Glutamatergic neuron (in vitro differentiated cells): ENCODE measurements at regions not wholly inside any gene's neighbourhood (a gene's known extent, or its start where the extent isn't known, plus 50 kb on each side); places are given as distances from the start of the nearest gene placed in this dataset.
"Not testable (repeated sequence)": the region's sequence is repeated elsewhere in the genome, so short reads cannot be mapped to it uniquely, and the experiment has no call there.

Experiments
- DNase-seq: peaks from one replicate; pipeline ENCODE4 v3.0.0; 2022
- H3K27ac Mint-ChIP-seq: one replicate; pipeline ENCODE4 v1.8.0; 2020; ENCODE audit warnings: mild to moderate bottlenecking, mixed read lengths, inconsistent platforms; ENCODE audit not compliant: unreplicated experiment
- H3K27me3 Mint-ChIP-seq: one replicate; pipeline ENCODE4 v1.8.0; 2020; ENCODE audit warnings: mild to moderate bottlenecking, moderate library complexity, mixed read lengths, inconsistent platforms; ENCODE audit not compliant: unreplicated experiment
- H3K36me3 Mint-ChIP-seq: one replicate; pipeline ENCODE4 v1.8.0; 2020; ENCODE audit warnings: mild to moderate bottlenecking, mixed read lengths, inconsistent platforms; ENCODE audit not compliant: unreplicated experiment
- H3K4me1 Mint-ChIP-seq: one replicate; pipeline ENCODE4 v1.8.0; 2020; ENCODE audit warnings: mild to moderate bottlenecking, low read depth, mixed read lengths, inconsistent platforms; ENCODE audit not compliant: unreplicated experiment
- H3K4me3 Mint-ChIP-seq: one replicate; pipeline ENCODE4 v1.8.0; 2020; ENCODE audit warnings: mild to moderate bottlenecking, mixed read lengths, inconsistent platforms; ENCODE audit not compliant: unreplicated experiment
- H3K9me3 Mint-ChIP-seq: one replicate; pipeline ENCODE4 v1.8.0; 2020; ENCODE audit warnings: mild to moderate bottlenecking, moderate library complexity, mixed read lengths, inconsistent platforms; ENCODE audit not compliant: unreplicated experiment
- TF ChIP-seq, protein P1 (sequence below): fragments of 200-600 bp; sonication (generic); IDR thresholded peaks from one replicate; pipeline ENCODE4 v1.5.0; 2021; ENCODE audit not compliant: partially characterized antibody, unreplicated experiment

DNA sequence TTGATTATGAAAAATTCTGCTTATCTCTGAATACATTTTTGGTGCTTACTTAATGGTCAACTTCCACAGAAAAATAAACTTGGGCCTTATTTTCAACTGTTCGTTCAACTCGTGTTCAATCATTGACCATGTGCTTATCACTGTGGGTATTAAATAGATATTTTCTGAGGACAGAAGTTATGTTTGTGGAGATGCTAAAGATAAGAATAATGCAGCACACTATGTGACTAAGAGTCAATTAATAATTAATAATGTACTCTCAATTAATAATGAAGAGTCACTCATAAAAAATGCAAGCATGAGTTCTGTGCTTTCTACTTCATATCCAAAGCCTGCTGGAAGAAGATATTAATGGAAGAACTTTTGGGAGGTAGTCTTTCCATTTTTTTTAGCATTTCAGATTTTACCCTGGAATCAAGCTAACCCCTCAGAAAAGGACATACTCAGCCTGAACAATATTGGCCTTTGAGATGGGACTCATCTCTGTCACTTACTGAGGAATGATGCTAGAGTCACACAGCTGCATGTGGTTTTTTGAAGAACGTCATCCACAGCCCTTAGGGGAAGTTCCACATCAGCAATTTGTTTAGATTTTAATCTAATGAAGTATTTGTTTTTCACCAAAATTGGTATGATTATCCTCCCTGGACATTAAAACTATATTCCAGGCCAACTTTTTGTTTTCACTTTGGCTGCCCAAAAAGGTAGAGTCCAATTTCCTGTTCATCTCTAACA is 191.9 kb upstream of the CRIM1 start:
- Mint-ChIP-seq H3K36me3 (no peaks in the 10 kb centered on the region), H3K9me3 (peaks cover 1% of the 10 kb centered on the region), H3K27me3 (no peaks in the 10 kb centered on the region), H3K27ac (no peak overlapping the region), H3K4me3 (no peak overlapping the region), H3K4me1 (peaks cover 7% of the 10 kb centered on the region)
- no peak for DNase-seq
- TF ChIP-seq, protein P1, sequence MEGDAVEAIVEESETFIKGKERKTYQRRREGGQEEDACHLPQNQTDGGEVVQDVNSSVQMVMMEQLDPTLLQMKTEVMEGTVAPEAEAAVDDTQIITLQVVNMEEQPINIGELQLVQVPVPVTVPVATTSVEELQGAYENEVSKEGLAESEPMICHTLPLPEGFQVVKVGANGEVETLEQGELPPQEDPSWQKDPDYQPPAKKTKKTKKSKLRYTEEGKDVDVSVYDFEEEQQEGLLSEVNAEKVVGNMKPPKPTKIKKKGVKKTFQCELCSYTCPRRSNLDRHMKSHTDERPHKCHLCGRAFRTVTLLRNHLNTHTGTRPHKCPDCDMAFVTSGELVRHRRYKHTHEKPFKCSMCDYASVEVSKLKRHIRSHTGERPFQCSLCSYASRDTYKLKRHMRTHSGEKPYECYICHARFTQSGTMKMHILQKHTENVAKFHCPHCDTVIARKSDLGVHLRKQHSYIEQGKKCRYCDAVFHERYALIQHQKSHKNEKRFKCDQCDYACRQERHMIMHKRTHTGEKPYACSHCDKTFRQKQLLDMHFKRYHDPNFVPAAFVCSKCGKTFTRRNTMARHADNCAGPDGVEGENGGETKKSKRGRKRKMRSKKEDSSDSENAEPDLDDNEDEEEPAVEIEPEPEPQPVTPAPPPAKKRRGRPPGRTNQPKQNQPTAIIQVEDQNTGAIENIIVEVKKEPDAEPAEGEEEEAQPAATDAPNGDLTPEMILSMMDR = no peak

DNA sequence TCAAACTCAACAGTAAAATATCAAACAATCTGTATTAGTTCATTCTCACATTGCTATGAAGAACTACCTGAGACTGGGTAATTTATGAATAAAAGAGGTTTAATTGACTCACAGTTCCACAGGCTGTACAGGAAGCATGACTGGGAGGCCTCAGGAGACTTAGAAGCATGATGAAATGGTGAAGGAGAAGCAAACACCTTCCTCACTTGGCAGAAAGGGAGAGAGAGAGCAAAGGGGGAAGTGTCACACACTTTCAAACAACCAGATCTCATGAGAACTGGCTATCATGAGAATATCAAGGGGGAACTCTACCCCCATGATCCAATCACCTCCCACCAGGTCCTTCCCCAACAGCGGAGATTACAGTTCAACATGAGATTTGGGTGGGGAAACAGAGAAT is 198.5 kb upstream of the CRIM1 start:
- DNase-seq, H3K27me3 Mint-ChIP-seq, H3K27ac Mint-ChIP-seq, H3K36me3 Mint-ChIP-seq, H3K4me3 Mint-ChIP-seq, H3K9me3 Mint-ChIP-seq, H3K4me1 Mint-ChIP-seq: not testable (repeated sequence)

- Mint-ChIP-seq H3K27me3 (no peaks in the 10 kb centered on the region), H3K4me3 (no peak overlapping the region), H3K9me3 (no peaks in the 10 kb centered on the region), H3K36me3 (no peaks in the 10 kb centered on the region), H3K27ac (no peak overlapping the region), H3K4me1 (peaks cover 3% of the 10 kb centered on the region)
- TF ChIP-seq, protein P1 = no peak
- DNase-seq = no peak
Measured at GRCh38 chr2:36147670-36148390, 207.7 kb upstream of the CRIM1 start.

GRCh38 chr2:36146765-36147164 is 208.8 kb upstream of the CRIM1 start:
- TF ChIP-seq, protein P1 = no peak
- Mint-ChIP-seq H3K4me1 (peaks cover 3% of the 10 kb centered on the region), H3K4me3 (no peak overlapping the region), H3K9me3 (no peaks in the 10 kb centered on the region), H3K27me3 (no peaks in the 10 kb centered on the region), H3K36me3 (no peaks in the 10 kb centered on the region), H3K27ac (no peak overlapping the region)
- no peak for DNase-seq

GRCh38 chr2:36140391-36140790 is 215.2 kb upstream of the CRIM1 start:
- H3K4me3 Mint-ChIP-seq = no peak overlapping the region
- H3K27me3 Mint-ChIP-seq = no peaks in the 10 kb centered on the region
- DNase-seq = no peak

More at GRCh38 chr2:36140391-36140790, 215.2 kb upstream of the CRIM1 start:
- no peak overlapping the region for H3K27ac Mint-ChIP-seq
- no peaks in the 10 kb centered on the region for H3K36me3 Mint-ChIP-seq
- no peaks in the 10 kb centered on the region for H3K9me3 Mint-ChIP-seq
- H3K4me1 Mint-ChIP-seq = peaks cover 14% of the 10 kb centered on the region
- TF ChIP-seq, protein P1 = no peak
